ENCODE measurements at regions not wholly inside any gene's neighbourhood (a gene's known extent, or its start where the extent isn't known, plus 50 kb on each side); places are given as distances from the start of the nearest gene placed in this dataset.
"Not testable (repeated sequence)": the region's sequence is repeated elsewhere in the genome, so short reads cannot be mapped to it uniquely, and the experiment has no call there.

- no peak for TF ChIP-seq CTCF (IDR thresholded peaks at IDR 0.05; ENCODE audit: low read depth, low read length, poor library complexity, severe bottlenecking)
- TF ChIP-seq EZH2phosphoT487 (IDR thresholded peaks at IDR 0.05; ENCODE audit: borderline replicate concordance, low read length), result no peak
- no peaks in the 10 kb centered on the region for H3F3A ChIP-seq (ENCODE audit: control insufficient read depth, insufficient read depth)
- no peaks in the 10 kb centered on the region for H3K36me3 ChIP-seq (ENCODE audit: control insufficient read depth, low read length)
- H3K4me3 ChIP-seq (ENCODE audit: low read length), result no peak overlapping the region
- H4K20me1 ChIP-seq (ENCODE audit: control insufficient read depth, insufficient read depth, low read depth, low read length), result no peaks in the 10 kb centered on the region
- no peaks in the 10 kb centered on the region for H3K27me3 ChIP-seq (ENCODE audit: control insufficient read depth, low read length)
- no peak overlapping the region for H3K4me2 ChIP-seq (ENCODE audit: low read length)
- no peaks in the 10 kb centered on the region for H3K9me3 ChIP-seq (ENCODE audit: control insufficient read depth, insufficient read depth, low read length)
- no peaks in the 10 kb centered on the region for H3K9me2 ChIP-seq (replicated peaks; ENCODE audit: control insufficient read depth, low read length)
- no peaks in the 10 kb centered on the region for H3K4me1 ChIP-seq (ENCODE audit: control insufficient read depth, low read length)
- no peaks in the 10 kb centered on the region for H3K79me2 ChIP-seq (ENCODE audit: control insufficient read depth, low read length)
- no peak overlapping the region for H3K27ac ChIP-seq (ENCODE audit: low read depth, low read length)
Observed at GRCh38 chrX:5290635-5291034, 938.0 kb downstream of the NLGN4X start.

- not testable (repeated sequence) for H3K27me3 ChIP-seq (ENCODE audit: control insufficient read depth, low read length); H3K4me2 ChIP-seq (ENCODE audit: low read length); H3K4me1 ChIP-seq (ENCODE audit: control insufficient read depth, low read length); H3K4me3 ChIP-seq (ENCODE audit: low read length); H3K9me3 ChIP-seq (ENCODE audit: control insufficient read depth, insufficient read depth, low read length); H3F3A ChIP-seq (ENCODE audit: control insufficient read depth, insufficient read depth); H3K9me2 ChIP-seq (replicated peaks; ENCODE audit: control insufficient read depth, low read length); H3K27ac ChIP-seq (ENCODE audit: low read depth, low read length); H3K36me3 ChIP-seq (ENCODE audit: control insufficient read depth, low read length); H4K20me1 ChIP-seq (ENCODE audit: control insufficient read depth, insufficient read depth, low read depth, low read length); H3K79me2 ChIP-seq (ENCODE audit: control insufficient read depth, low read length)
Observed at GRCh38 chrX:5289949-5290348, 938.7 kb downstream of the NLGN4X start.

- Histone ChIP-seq H3K4me3 (ENCODE audit: low read length) (no peak overlapping the region), H3K4me2 (ENCODE audit: low read length) (no peak overlapping the region), H3K27me3 (ENCODE audit: control insufficient read depth, low read length) (no peaks in the 10 kb centered on the region), H3K36me3 (ENCODE audit: control insufficient read depth, low read length) (no peaks in the 10 kb centered on the region), H4K20me1 (ENCODE audit: control insufficient read depth, insufficient read depth, low read depth, low read length) (no peaks in the 10 kb centered on the region), H3K27ac (ENCODE audit: low read depth, low read length) (no peak overlapping the region), H3F3A (ENCODE audit: control insufficient read depth, insufficient read depth) (no peaks in the 10 kb centered on the region), H3K9me3 (ENCODE audit: control insufficient read depth, insufficient read depth, low read length) (no peaks in the 10 kb centered on the region), H3K79me2 (ENCODE audit: control insufficient read depth, low read length) (no peaks in the 10 kb centered on the region), H3K9me2 (replicated peaks; ENCODE audit: control insufficient read depth, low read length) (no peaks in the 10 kb centered on the region), H3K4me1 (ENCODE audit: control insufficient read depth, low read length) (no peaks in the 10 kb centered on the region)
- TF ChIP-seq EZH2phosphoT487 (IDR thresholded peaks at IDR 0.05; ENCODE audit: borderline replicate concordance, low read length), result no peak
- no peak for TF ChIP-seq CTCF (IDR thresholded peaks at IDR 0.05; ENCODE audit: low read depth, low read length, poor library complexity, severe bottlenecking)
Observed at GRCh38 chrX:5278908-5279307, 949.8 kb downstream of the NLGN4X start.

- Histone ChIP-seq H3K36me3 (ENCODE audit: control insufficient read depth, low read length) (no peaks in the 10 kb centered on the region), H3K79me2 (ENCODE audit: control insufficient read depth, low read length) (no peaks in the 10 kb centered on the region), H3K4me3 (ENCODE audit: low read length) (no peak overlapping the region), H4K20me1 (ENCODE audit: control insufficient read depth, insufficient read depth, low read depth, low read length) (no peaks in the 10 kb centered on the region), H3K27ac (ENCODE audit: low read depth, low read length) (no peak overlapping the region), H3K9me2 (replicated peaks; ENCODE audit: control insufficient read depth, low read length) (no peaks in the 10 kb centered on the region), H3K4me1 (ENCODE audit: control insufficient read depth, low read length) (no peaks in the 10 kb centered on the region), H3F3A (ENCODE audit: control insufficient read depth, insufficient read depth) (no peaks in the 10 kb centered on the region), H3K4me2 (ENCODE audit: low read length) (no peak overlapping the region), H3K27me3 (ENCODE audit: control insufficient read depth, low read length) (no peaks in the 10 kb centered on the region), H3K9me3 (ENCODE audit: control insufficient read depth, insufficient read depth, low read length) (no peaks in the 10 kb centered on the region)
- TF ChIP-seq CTCF (IDR thresholded peaks at IDR 0.05; ENCODE audit: low read depth, low read length, poor library complexity, severe bottlenecking), result no peak
- TF ChIP-seq EZH2phosphoT487 (IDR thresholded peaks at IDR 0.05; ENCODE audit: borderline replicate concordance, low read length), result no peak
Observed at GRCh38 chrX:5265324-5265850, 963.3 kb downstream of the NLGN4X start.

Measured in DOHH2 (cell line).